GM12873 (cell line): ENCODE measurements at regions not wholly inside any gene's neighbourhood (a gene's known extent, or its start where the extent isn't known, plus 50 kb on each side); places are given as distances from the start of the nearest gene placed in this dataset.

Source experiments
- CTCF ChIP-seq: IDR thresholded peaks from 2 replicates; pipeline ENCODE4 v1.5.1; 2012; ENCODE audit warnings: low read depth, mild to moderate bottlenecking, moderate library complexity, low read length, control low read depth; ENCODE audit not compliant: insufficient read depth; ENCODE audit errors: missing control alignments

- TF ChIP-seq CTCF, result no peak
Observed at GRCh38 chr1:80392529-80392928, 1386.0 kb upstream of the ADGRL4 start.

GRCh38 chr1:80385650-80386049, 1379.1 kb upstream of the ADGRL4 start:
- no peak for TF ChIP-seq CTCF

- no peak for TF ChIP-seq CTCF
Observed at GRCh38 chr1:80384959-80385358, 1378.4 kb upstream of the ADGRL4 start.

GRCh38 chr1:80384083-80384830, 1377.7 kb upstream of the ADGRL4 start:
- TF ChIP-seq CTCF, result no peak

GRCh38 chr1:80375662-80376061, 1369.1 kb upstream of the ADGRL4 start:
- TF ChIP-seq CTCF, result no peak

- TF ChIP-seq CTCF, result no peak
Observed at GRCh38 chr1:80375109-80375508, 1368.6 kb upstream of the ADGRL4 start.

GRCh38 chr1:80369780-80370179, 1363.2 kb upstream of the ADGRL4 start:
- no peak for TF ChIP-seq CTCF
